HL-60 (cell line): ENCODE measurements at regions not wholly inside any gene's neighbourhood (a gene's known extent, or its start where the extent isn't known, plus 50 kb on each side); places are given as distances from the start of the nearest gene placed in this dataset.

Experiments
- CTCF ChIP-seq: IDR thresholded peaks from one replicate; pipeline ENCODE4 v1.5.1; 2011; ENCODE audit warnings: low read length, control low read depth, inconsistent platforms; ENCODE audit not compliant: insufficient read depth
- GABPA ChIP-seq: IDR thresholded peaks from 2 replicates; pipeline ENCODE4 v1.6.1; 2012; ENCODE audit warnings: low read depth
- POLR2AphosphoS5 ChIP-seq: IDR thresholded peaks from 2 replicates; pipeline ENCODE4 v1.6.1; 2012; ENCODE audit warnings: low read depth
- REST ChIP-seq: IDR thresholded peaks from 2 replicates; pipeline ENCODE4 v1.6.1; 2012; ENCODE audit warnings: low read depth; ENCODE audit not compliant: insufficient replicate concordance
- SPI1 ChIP-seq: IDR thresholded peaks from 2 replicates; pipeline ENCODE4 v1.6.1; 2012; ENCODE audit warnings: low read depth, mild to moderate bottlenecking, borderline replicate concordance

DNA sequence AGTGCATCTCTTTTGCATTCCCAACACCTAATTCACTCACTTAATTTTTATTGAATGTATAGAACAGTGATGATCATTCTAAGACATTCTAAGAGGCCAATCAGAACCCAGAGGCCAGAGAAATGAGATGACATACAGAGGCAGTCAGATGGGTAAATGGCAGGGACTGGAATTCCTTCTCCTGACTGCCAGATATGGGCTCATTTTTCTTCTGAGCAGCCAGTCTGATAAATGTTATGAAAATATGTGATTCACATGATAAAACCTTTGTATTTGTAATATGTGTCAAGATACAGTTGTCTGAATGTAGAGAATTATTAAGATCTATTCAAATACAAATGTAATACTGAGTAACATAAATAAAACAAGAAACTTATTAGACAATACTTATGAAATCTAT is 277.8 kb downstream of the EPM2A start:
- TF ChIP-seq CTCF (no peak), POLR2AphosphoS5 (no peak), REST (no peak), GABPA (no peak), SPI1 (no peak)
